Nephron (organoid): ENCODE measurements at regions not wholly inside any gene's neighbourhood (a gene's known extent, or its start where the extent isn't known, plus 50 kb on each side); places are given as distances from the start of the nearest gene placed in this dataset.

ENCODE experiments used
- H3K27ac Mint-ChIP-seq, 3 experiments: 2 replicates each; pipeline ENCODE4 v1.8.0; 2020; ENCODE audit warnings: mixed read lengths in 3 of 3, mild to moderate bottlenecking in 2 of 3, moderate library complexity in 1 of 3
- H3K27me3 Mint-ChIP-seq: 2 replicates; pipeline ENCODE4 v1.8.0; 2021; ENCODE audit warnings: low read depth, mild to moderate bottlenecking, moderate library complexity, mixed read lengths
- H3K36me3 Mint-ChIP-seq: 2 replicates; pipeline ENCODE4 v1.8.0; 2020; ENCODE audit warnings: low read depth, mixed read lengths
- H3K4me1 Mint-ChIP-seq: 2 replicates; pipeline ENCODE4 v1.8.0; 2020; ENCODE audit warnings: mixed read lengths
- H3K4me3 Mint-ChIP-seq, 3 experiments: 2 replicates each; pipeline ENCODE4 v1.8.0; 2020; ENCODE audit warnings: mild to moderate bottlenecking in 3 of 3, mixed read lengths in 3 of 3, moderate library complexity in 2 of 3
- H3K9me3 Mint-ChIP-seq: 2 replicates; pipeline ENCODE4 v1.8.0; 2020; ENCODE audit warnings: mixed read lengths
- TF ChIP-seq, protein P1 (sequence below), 3 experiments: fragments of 200-600 bp; sonication (generic); IDR thresholded peaks; one replicate each; pipeline ENCODE4 v1.5.0; 2021; ENCODE audit warnings: antibody characterized with exemption in 3 of 3; ENCODE audit not compliant: unreplicated experiment in 3 of 3

DNA sequence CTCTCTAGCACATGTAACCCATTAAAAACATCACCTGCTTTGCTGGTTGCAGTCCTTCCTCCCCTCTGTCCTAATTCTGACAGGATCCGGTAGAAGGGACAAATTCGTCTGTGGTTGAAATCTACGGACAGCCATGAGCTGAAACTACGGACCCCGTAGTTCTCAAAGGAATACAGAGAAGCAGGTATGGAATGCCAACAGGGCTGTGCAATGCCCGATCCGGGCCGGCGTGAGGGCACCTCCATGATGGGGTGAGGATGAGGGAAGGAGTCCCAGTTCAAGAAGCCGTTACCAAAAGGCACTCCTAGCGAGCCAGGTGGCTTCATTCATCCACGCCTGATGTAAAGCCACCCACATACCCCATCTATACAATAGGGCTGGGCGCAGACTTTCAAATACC is 160.0 kb upstream of the NSMCE3 start:
- H3K27me3 Mint-ChIP-seq, result peaks cover 17% of the 10 kb centered on the region
- TF ChIP-seq, protein P1, sequence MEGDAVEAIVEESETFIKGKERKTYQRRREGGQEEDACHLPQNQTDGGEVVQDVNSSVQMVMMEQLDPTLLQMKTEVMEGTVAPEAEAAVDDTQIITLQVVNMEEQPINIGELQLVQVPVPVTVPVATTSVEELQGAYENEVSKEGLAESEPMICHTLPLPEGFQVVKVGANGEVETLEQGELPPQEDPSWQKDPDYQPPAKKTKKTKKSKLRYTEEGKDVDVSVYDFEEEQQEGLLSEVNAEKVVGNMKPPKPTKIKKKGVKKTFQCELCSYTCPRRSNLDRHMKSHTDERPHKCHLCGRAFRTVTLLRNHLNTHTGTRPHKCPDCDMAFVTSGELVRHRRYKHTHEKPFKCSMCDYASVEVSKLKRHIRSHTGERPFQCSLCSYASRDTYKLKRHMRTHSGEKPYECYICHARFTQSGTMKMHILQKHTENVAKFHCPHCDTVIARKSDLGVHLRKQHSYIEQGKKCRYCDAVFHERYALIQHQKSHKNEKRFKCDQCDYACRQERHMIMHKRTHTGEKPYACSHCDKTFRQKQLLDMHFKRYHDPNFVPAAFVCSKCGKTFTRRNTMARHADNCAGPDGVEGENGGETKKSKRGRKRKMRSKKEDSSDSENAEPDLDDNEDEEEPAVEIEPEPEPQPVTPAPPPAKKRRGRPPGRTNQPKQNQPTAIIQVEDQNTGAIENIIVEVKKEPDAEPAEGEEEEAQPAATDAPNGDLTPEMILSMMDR (IDR thresholded peaks at IDR 0.05; ENCODE audit: unreplicated experiment in 3 of 3), result no peak
- no peak overlapping the region for H3K4me3 Mint-ChIP-seq
- no peaks in the 10 kb centered on the region for H3K4me1 Mint-ChIP-seq
- no peak overlapping the region for H3K27ac Mint-ChIP-seq
- H3K36me3 Mint-ChIP-seq, result no peaks in the 10 kb centered on the region
- no peaks in the 10 kb centered on the region for H3K9me3 Mint-ChIP-seq

DNA sequence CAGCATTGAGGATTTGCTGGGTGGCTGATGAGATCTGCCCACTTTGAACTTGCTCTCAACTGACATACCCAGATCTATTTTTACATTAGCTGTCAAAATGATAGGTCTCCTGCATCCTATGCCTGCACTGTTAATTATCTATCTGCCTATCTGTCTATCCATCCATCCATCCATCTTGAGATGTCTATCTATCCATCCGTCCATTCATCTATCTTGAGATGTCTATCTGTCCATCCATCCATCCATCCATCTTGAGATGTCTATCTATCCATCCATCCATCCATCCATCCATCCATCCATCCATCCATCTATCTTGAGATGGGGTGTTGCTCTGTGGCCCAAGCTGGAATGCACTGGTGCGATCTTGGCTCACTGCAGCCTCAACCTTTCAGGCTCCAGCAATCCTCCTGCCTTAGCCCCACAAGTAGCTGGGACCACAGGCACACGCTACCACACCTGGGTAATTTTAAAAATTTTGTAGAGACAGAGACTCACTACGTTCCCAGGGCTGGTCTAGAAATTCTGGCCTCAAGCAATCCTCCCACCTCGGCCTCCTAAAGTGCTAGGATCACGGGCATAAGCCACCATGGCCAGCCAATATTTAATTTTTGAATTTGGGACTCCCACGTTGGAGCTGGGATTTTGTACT is 159.4 kb upstream of the NSMCE3 start:
- Mint-ChIP-seq H3K4me3 (no peak overlapping the region), H3K36me3 (no peaks in the 10 kb centered on the region), H3K9me3 (no peaks in the 10 kb centered on the region), H3K27me3 (peaks cover 14% of the 10 kb centered on the region), H3K27ac (no peak overlapping the region), H3K4me1 (no peaks in the 10 kb centered on the region)
- TF ChIP-seq, protein P1 (IDR thresholded peaks at IDR 0.05; ENCODE audit: unreplicated experiment in 3 of 3), result no peak

- no peak overlapping the region for H3K4me3 Mint-ChIP-seq
- TF ChIP-seq, protein P1 (IDR thresholded peaks at IDR 0.05; ENCODE audit: unreplicated experiment in 3 of 3), result no peak
- H3K27ac Mint-ChIP-seq, result no peak overlapping the region
- peaks cover 4% of the 10 kb centered on the region for H3K27me3 Mint-ChIP-seq
- H3K36me3 Mint-ChIP-seq, result no peaks in the 10 kb centered on the region
- H3K4me1 Mint-ChIP-seq, result no peaks in the 10 kb centered on the region
- H3K9me3 Mint-ChIP-seq, result no peaks in the 10 kb centered on the region
Measured at GRCh38 chr15:29425864-29426263, 156.2 kb upstream of the NSMCE3 start.

- H3K36me3 Mint-ChIP-seq, result no peaks in the 10 kb centered on the region
- H3K27me3 Mint-ChIP-seq, result peaks cover 4% of the 10 kb centered on the region
- H3K27ac Mint-ChIP-seq, result no peak overlapping the region
- no peak overlapping the region for H3K4me3 Mint-ChIP-seq
- no peaks in the 10 kb centered on the region for H3K4me1 Mint-ChIP-seq
- TF ChIP-seq, protein P1 (IDR thresholded peaks at IDR 0.05; ENCODE audit: unreplicated experiment in 3 of 3), result no peak
- no peaks in the 10 kb centered on the region for H3K9me3 Mint-ChIP-seq
Measured at GRCh38 chr15:29424118-29424517, 154.5 kb upstream of the NSMCE3 start.

GRCh38 chr15:29422606-29423005 is 153.0 kb upstream of the NSMCE3 start:
- H3K4me1 Mint-ChIP-seq, result no peaks in the 10 kb centered on the region
- TF ChIP-seq, protein P1 (IDR thresholded peaks at IDR 0.05; ENCODE audit: unreplicated experiment in 3 of 3), result no peak
- H3K4me3 Mint-ChIP-seq, result no peak overlapping the region
- no peak overlapping the region for H3K27ac Mint-ChIP-seq
- no peaks in the 10 kb centered on the region for H3K36me3 Mint-ChIP-seq
- H3K9me3 Mint-ChIP-seq, result no peaks in the 10 kb centered on the region
- H3K27me3 Mint-ChIP-seq, result peaks cover 4% of the 10 kb centered on the region

GRCh38 chr15:29420188-29420587 is 150.6 kb upstream of the NSMCE3 start:
- Mint-ChIP-seq H3K27me3 (peaks cover 2% of the 10 kb centered on the region), H3K9me3 (peaks cover 2% of the 10 kb centered on the region), H3K4me3 (no peak overlapping the region), H3K4me1 (no peaks in the 10 kb centered on the region), H3K36me3 (no peaks in the 10 kb centered on the region), H3K27ac (no peak overlapping the region)
- TF ChIP-seq, protein P1 (IDR thresholded peaks at IDR 0.05; ENCODE audit: unreplicated experiment in 3 of 3), result no peak
